ENCODE measurements at regions not wholly inside any gene's neighbourhood (a gene's known extent, or its start where the extent isn't known, plus 50 kb on each side); places are given as distances from the start of the nearest gene placed in this dataset.

DNA sequence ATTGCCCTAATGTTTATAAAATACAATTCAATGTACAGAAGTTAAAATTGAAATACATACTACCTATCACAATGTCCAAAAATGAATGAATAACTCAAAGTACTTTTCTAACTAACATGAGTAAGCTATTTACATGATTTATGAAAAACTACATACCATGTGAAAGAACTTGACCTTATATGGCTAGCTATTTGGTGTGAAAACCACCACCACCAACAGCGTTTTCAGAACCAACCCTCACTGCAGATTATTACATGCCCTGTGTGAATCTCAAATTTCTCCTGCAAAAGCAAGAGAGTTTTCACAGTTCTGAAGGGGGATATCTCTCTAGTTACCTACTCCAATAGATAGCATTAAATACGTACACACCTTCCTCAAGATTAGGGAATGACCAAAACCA is 198.5 kb downstream of the SPATA18 start (continued):
- TF ChIP-seq MIER1 (IDR thresholded peaks at IDR 0.05; ENCODE audit: low read depth) (no peak), JUNB (CRISPR knock-in tag; conservative IDR thresholded peaks at IDR 0.05) (no peak), EWSR1 (IDR thresholded peaks at IDR 0.05; ENCODE audit: borderline replicate concordance, low read depth, partially characterized antibody) (no peak), TRIM24 (IDR thresholded peaks at IDR 0.05) (no peak), ZNF134 (CRISPR knock-in tag; conservative IDR thresholded peaks at IDR 0.05) (no peak), ETV1 (tag; conservative IDR thresholded peaks at IDR 0.05; ENCODE audit: low read depth) (no peak), SMC3 (conservative IDR thresholded peaks at IDR 0.05; ENCODE audit: insufficient read depth, low read depth, low read length) (no peak), PML (IDR thresholded peaks at IDR 0.05; ENCODE audit: low read length) (no peak)

DNA sequence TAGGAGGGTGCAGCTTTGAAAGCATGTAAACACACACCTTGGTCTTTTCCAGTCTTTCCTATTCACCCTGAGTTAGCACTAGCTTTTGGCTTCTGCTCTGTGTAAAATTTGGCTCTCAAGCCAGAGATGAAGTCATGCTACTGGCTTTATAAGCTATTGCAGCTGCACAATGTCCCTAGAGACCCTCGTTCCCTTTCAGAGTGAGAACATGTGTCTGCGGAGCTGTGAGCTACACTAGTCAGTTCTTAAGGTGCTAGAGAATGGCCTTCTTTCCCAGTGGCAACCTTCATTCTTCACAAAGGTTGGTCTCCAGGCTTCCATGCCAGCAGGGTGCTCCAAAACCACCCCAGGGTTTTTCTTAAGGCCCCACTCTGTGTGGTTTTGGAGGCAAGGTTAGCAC is 199.1 kb downstream of the SPATA18 start:
- TF ChIP-seq BCOR (IDR thresholded peaks at IDR 0.05) = no peak
- TF ChIP-seq GATAD2A (IDR thresholded peaks at IDR 0.05) = no peak
- TF ChIP-seq GATA2 (CRISPR knock-in tag; IDR thresholded peaks at IDR 0.05) = no peak
- TF ChIP-seq ZNF143 (CRISPR knock-in tag; IDR thresholded peaks at IDR 0.05) = no peak
- intact Hi-C loops (cut with micrococcal nuclease) (no loop called here), in situ Hi-C loops (cut with MboI) (no loop called here)
- Histone ChIP-seq H3K4me1 (replicated peaks in 1 of 2; ENCODE audit: control insufficient read depth in 2 of 2, insufficient read depth in 2 of 2, low read length in 2 of 2) (no peaks in the 10 kb centered on the region), H3K27ac (ENCODE audit: extremely low read depth, low read depth, low read length) (no peak overlapping the region), H2AFZ (ENCODE audit: low read depth, low read length) (no peak overlapping the region), H3K79me2 (ENCODE audit: control insufficient read depth, insufficient read depth, low read length) (no peaks in the 10 kb centered on the region), H3K4me2 (ENCODE audit: insufficient read depth, low read length) (no peak overlapping the region), H3K9me3 (replicated peaks; ENCODE audit: control insufficient read depth, insufficient read depth, low read depth, low read length) (no peaks in the 10 kb centered on the region), H3K9me1 (ENCODE audit: control insufficient read depth, insufficient read depth, low read length) (no peaks in the 10 kb centered on the region), H3K27me3 (ENCODE audit: control insufficient read depth in 2 of 2, insufficient read depth in 2 of 2, low read length in 2 of 2) (no peaks in the 10 kb centered on the region), H3K36me3 (ENCODE audit: control insufficient read depth, insufficient read depth, low read length) (no peaks in the 10 kb centered on the region), H3K9ac (ENCODE audit: insufficient read depth in 1 of 2, low read depth in 2 of 2, low read length in 2 of 2) (no peak overlapping the region), H4K20me1 (replicated peaks; ENCODE audit: control insufficient read depth, insufficient read depth, low read length) (no peaks in the 10 kb centered on the region), H3K4me3 (no peak overlapping the region)
- no TSS peak for BruUV-seq (replicated peaks)
- 0% methylated on average over 2 of the region's 2 CpGs for WGBS (ENCODE audit: insufficient coverage, low coverage, missing lambda C conversion rate)
- ATAC-seq (no peak), DNase-seq (ENCODE audit: extremely low read depth in 1 of 4, low spot score in 3 of 4) (no peak), FAIRE-seq (no peak)
- ChIA-PET CTCF (ENCODE audit: low intra/inter-chr PET ratio) (no interaction called here), POLR2A (interaction anchor here (0.9 kb wide), 1 partner anchor 17 kb away, joined by 3 read pairs; no protein-coding TSS in a partner anchor)
